SH-SY5Y (cell line): ENCODE measurements at regions not wholly inside any gene's neighbourhood (a gene's known extent, or its start where the extent isn't known, plus 50 kb on each side); places are given as distances from the start of the nearest gene placed in this dataset.

Source experiments
- GATA2 ChIP-seq: IDR thresholded peaks from 2 replicates; pipeline ENCODE4 v1.6.1; 2011; ENCODE audit warnings: mild to moderate bottlenecking, low read depth, low read length
- GATA3 ChIP-seq: IDR thresholded peaks from 2 replicates; pipeline ENCODE4 v1.6.1; 2011; ENCODE audit warnings: low read depth, mild to moderate bottlenecking, low read length, moderate library complexity

- TF ChIP-seq GATA3, result no peak
- TF ChIP-seq GATA2, result no peak
These were observed 1027.2 kb upstream of the ACVR2A start for GRCh38 chr2:146817613-146818012.
